Ascending aorta (tissue), 2 donors: ENCODE measurements at regions not wholly inside any gene's neighbourhood (a gene's known extent, or its start where the extent isn't known, plus 50 kb on each side); places are given as distances from the start of the nearest gene placed in this dataset.

Source experiments
- DNase-seq, 2 donors: peaks; one replicate each; pipeline ENCODE4 v3.0.0-alpha.2; 2019; ENCODE audit warnings: low spot score in 2 of 2
- H3K27ac ChIP-seq, 2 donors: fragments of 200-600 bp; sonication (generic); one replicate each; pipeline ENCODE4 v1.5.1; 2016 to 2017; ENCODE audit warnings: mild to moderate bottlenecking in 1 of 2
- H3K27me3 ChIP-seq: fragments of 200-600 bp; sonication (generic); one replicate; pipeline ENCODE4 v1.5.1; 2017
- H3K36me3 ChIP-seq, 2 donors: fragments of 200-600 bp; sonication (generic); one replicate each; pipeline ENCODE4 v1.5.1; 2016
- H3K4me1 ChIP-seq, 2 donors: fragments of 200-600 bp; sonication (generic); one replicate each; pipeline ENCODE4 v1.5.1; 2016 to 2017; ENCODE audit warnings: mild to moderate bottlenecking in 1 of 2
- H3K4me3 ChIP-seq, 2 donors: fragments of 200-600 bp; sonication (generic); one replicate each; pipeline ENCODE4 v1.5.1; 2016 to 2017; ENCODE audit warnings: mild to moderate bottlenecking in 1 of 2
- H3K9me3 ChIP-seq, 2 donors: fragments of 200-600 bp; sonication (generic); one replicate each; pipeline ENCODE4 v1.5.1; 2016
- CTCF ChIP-seq, 3 experiments: fragments of 200-600 bp in 2 of 3; fragments of 450-650 bp in 1 of 3; sonication (generic) in 2 of 3; IDR thresholded peaks; one replicate each; pipeline ENCODE4 v1.5.1; 2016 to 2019; ENCODE audit warnings: antibody characterized with exemption in 3 of 3, mild to moderate bottlenecking in 1 of 3, moderate library complexity in 1 of 3
- intact Hi-C: fragments of 100-400 bp; cut with DNase I; formaldehyde crosslinking; loops from one replicate; pipeline ENCODE4 v1.15.1; 2023

- Histone ChIP-seq H3K4me3 (no peak overlapping the region), H3K9me3 (no peaks in the 10 kb centered on the region), H3K36me3 (no peaks in the 10 kb centered on the region), H3K27ac (no peak overlapping the region), H3K4me1 (no peaks in the 10 kb centered on the region), H3K27me3 (no peaks in the 10 kb centered on the region)
- no peak for TF ChIP-seq CTCF (IDR thresholded peaks at IDR 0.05)
- intact Hi-C loops = no loop called here
- DNase-seq = no peak
Measured at GRCh38 chr3:181050738-181051137, 61.2 kb upstream of the DNAJC19 start.

- H3K36me3 ChIP-seq = no peaks in the 10 kb centered on the region
- no peak for DNase-seq
- H3K4me1 ChIP-seq = no peaks in the 10 kb centered on the region
- no peak overlapping the region for H3K4me3 ChIP-seq
- no peak for TF ChIP-seq CTCF (IDR thresholded peaks at IDR 0.05)
- no peak overlapping the region for H3K27ac ChIP-seq
- H3K27me3 ChIP-seq = no peaks in the 10 kb centered on the region
- H3K9me3 ChIP-seq = no peaks in the 10 kb centered on the region
- intact Hi-C loops = no loop called here
Measured at GRCh38 chr3:181040030-181040429, 50.5 kb upstream of the DNAJC19 start.
